Stimulated activated CD4-positive, alpha-beta T cell treated with anti-CD3 and anti-CD28 coated beads, Interleukin-1b, Interleukin-23, amount 100 ng/mL, for 1 hour (primary cell): ENCODE measurements at regions not wholly inside any gene's neighbourhood (a gene's known extent, or its start where the extent isn't known, plus 50 kb on each side); places are given as distances from the start of the nearest gene placed in this dataset.
"Not testable (repeated sequence)": the region's sequence is repeated elsewhere in the genome, so short reads cannot be mapped to it uniquely, and the experiment has no call there.

Source experiments
- DNase-seq, 2 donors: peaks; one replicate each; pipeline ENCODE4 v3.0.0-alpha.2; 2020; ENCODE audit warnings: low read depth in 2 of 2

DNA sequence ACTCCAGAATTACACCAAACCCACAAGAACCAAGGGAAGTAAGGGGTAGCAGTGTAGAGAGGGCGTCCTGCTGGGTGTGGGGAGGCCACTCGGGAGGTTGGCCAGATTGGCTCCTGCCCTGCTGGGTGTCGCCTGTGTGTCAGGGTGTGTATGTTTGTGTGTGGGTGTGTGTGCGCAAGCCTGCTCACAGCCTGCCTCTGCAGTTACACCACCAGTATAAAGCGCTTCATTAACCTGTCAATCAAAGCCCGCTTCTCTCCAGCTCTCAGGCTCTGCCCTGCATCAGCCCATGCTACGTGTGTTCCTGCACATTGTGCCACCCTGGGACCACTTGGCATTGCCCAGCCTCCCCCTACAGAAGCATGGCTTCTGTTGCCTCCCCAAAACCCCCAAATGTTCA lies 83.3 kb upstream of the PAX2 start:
- DNase-seq = no peak

- DNase-seq = no peak
Observed at GRCh38 chr10:100664316-100665149, 80.8 kb upstream of the PAX2 start.

DNA sequence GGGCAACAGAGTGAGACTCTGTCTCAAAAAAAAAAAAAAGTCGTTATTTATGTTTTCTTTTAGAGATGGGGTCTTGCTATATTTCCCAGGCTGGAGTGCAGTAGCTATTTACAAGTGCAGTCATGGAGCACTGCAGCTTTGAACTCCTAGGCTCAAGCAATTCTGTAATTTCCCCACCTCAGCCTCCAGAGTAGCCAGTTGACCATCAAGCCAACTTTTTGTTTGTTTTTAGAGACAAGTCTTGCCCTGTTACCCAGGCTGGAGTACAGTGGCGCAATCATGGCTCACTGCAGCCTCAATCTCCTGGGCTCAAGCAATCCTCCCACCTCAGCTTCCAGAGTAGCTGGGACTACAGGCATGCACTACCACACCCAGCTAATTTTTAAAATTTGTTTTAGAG lies 78.7 kb upstream of the PAX2 start:
- DNase-seq = not testable (repeated sequence)

DNA sequence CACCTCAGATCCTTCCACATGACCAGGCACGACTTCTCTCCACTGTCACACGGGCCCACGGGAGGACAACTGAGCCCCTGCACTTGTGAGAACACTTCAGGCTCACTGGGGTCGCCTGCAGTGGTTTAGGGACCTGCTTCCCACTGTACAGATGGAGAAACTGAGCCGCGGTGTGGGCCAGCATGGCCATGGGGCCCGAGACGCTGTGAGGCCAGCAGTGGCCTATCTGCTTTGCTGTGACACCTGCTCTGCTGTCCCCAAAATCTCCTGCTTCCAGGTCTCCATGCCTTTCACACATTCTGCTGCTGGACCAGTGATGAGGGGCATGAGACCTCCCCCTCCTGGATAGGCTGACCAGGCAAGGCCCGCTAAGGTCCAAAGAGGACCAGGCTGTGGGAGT lies 75.8 kb upstream of the PAX2 start:
- no peak for DNase-seq

DNA sequence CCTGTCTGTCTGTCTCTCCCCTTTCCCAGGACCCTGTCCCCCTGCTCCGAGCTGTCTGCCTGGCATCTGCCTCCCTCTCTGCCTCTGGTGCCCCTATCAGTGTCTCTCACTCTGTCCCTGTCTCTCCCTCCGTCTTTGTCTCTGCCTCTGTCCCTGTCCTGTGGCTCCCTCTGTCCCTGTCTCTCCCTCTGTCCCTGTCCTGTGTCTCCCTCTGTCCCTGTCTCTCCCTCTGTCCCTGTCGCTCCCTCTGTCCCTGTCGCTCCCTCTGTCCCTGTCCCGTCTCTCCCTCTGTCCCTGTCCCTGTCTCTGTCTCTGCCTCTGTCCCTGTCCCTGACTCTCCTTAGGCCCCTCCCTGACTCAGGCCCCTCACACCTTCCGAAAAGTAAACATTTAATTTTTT lies 75.0 kb upstream of the PAX2 start:
- no peak for DNase-seq

GRCh38 chr10:100670828-100671479 lies 74.4 kb upstream of the PAX2 start:
- peak; percentile 35 to 49 for DNase-seq

GRCh38 chr10:100672199-100672598 lies 73.2 kb upstream of the PAX2 start:
- no peak for DNase-seq

DNA sequence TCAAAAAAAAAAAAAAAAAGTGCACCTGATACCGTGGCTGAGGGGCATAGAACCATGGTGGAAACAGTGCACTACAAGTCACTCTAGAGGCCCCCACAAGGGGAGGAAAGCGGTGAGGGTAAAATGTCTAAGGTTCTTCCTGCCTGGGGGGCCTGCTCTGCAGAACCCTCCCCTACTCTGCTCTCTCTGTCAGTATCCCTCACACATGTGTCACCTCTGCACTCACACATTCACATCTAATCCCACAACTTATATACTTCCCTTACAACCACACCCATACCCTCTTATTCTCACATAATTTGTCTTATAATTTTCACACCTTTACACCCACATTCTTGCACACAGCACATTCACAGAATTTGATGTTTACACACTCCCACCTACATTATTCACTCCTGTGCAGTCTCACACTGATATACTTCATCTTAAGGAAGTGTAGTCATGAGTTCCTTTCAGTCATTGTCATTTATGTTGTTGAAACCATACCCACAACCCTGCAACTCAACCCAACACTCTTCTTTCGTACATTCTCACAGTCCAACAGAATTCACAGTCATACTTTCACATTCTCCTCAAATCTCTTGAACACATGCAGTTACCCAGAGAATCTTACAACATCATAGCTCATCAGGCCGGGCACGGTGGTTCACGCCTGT lies 68.0 kb upstream of the PAX2 start:
- DNase-seq = no peak

- DNase-seq = no peak
Observed at GRCh38 chr10:100679327-100679726, 66.1 kb upstream of the PAX2 start.

- DNase-seq = no peak
Observed at GRCh38 chr10:100683004-100683403, 62.4 kb upstream of the PAX2 start.

GRCh38 chr10:100683545-100684300 lies 61.7 kb upstream of the PAX2 start:
- no peak for DNase-seq

GRCh38 chr10:100684688-100685235 lies 60.6 kb upstream of the PAX2 start:
- DNase-seq = no peak

GRCh38 chr10:100685331-100685730 lies 60.1 kb upstream of the PAX2 start:
- DNase-seq = no peak

- DNase-seq = no peak
Observed at GRCh38 chr10:100687143-100688003, 58.0 kb upstream of the PAX2 start.

- DNase-seq = no peak
Observed at GRCh38 chr10:100688201-100688600, 57.2 kb upstream of the PAX2 start.

- no peak for DNase-seq
Observed at GRCh38 chr10:100693821-100694220, 51.6 kb upstream of the PAX2 start.
